ENCODE measurements at regions not wholly inside any gene's neighbourhood (a gene's known extent, or its start where the extent isn't known, plus 50 kb on each side); places are given as distances from the start of the nearest gene placed in this dataset.
"Not testable (repeated sequence)": the region's sequence is repeated elsewhere in the genome, so short reads cannot be mapped to it uniquely, and the experiment has no call there.

DNA sequence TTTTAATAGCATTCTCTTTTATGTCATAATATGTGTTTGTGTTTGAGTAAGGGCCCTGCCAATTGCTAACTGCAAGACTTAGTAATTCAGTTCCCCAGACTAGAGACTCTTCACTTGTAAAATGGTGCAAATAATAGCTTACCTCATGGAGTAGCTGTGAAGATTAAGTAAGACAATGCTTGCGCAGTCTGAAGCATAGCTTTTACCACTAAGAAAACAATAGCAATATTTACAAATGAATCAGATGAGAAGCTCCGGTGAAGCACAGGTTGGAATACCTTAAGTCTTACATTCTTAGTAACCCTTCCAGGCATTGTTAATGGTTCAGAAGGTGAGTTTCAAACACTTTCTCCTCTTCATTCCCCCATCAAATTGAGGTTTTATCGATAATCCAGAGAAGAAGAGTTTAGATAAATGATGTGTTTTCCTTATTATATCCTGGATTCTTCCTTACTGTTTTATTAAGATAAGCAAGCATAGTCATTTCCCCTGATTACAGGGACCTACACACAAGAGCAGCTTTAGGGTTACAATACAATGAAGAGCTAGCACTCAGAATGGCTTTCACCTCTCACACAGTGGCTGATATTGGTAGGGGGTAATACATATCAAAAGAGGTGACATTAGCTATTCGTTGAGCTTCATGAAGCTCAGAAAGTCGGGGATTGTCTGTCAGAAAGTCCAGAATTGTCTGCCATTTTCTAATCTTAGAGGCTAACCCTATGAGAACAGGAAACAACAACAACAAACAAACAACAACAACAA is 96.4 kb upstream of the EDIL3 start:
- DNase-seq (ENCODE audit: low spot score), result no peak

DNA sequence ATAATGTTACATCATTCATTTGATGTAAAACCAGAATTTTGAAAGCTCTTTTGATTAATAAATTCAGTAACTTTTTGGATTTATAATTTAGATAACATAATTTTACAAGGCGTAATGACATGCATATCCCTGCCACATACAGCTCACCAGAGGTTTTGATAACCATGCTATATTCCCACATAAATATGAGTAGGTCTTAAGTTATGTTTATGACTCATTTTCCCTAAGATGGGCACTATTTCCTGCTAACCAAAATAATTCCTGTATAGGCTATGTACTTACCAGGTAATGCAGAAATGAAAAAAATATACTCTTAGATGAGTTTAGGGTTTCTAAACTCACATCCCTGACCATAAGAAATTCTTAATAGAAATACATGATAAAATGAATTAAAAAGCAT is 93.9 kb upstream of the EDIL3 start:
- no peak for DNase-seq (ENCODE audit: low spot score)

DNA sequence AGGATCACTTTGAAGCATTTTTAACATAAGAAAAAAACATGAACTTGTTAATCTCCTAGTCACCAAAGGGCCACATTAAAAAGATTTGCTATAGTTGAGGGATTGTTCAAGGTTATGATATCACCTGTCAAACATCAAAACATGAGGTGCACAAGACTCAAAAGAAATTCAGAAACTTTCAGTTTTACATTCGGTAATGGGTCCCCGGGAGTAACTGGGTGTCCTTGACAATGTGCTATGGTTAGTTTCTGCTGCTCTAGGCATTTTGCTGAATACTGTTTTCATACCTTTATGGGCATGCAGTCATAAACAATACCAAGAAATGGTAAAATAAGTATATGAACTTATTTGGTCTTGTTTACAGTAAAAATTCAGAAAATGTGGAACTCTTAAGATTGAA is 92.8 kb upstream of the EDIL3 start:
- no peak for DNase-seq (ENCODE audit: low spot score)

DNA sequence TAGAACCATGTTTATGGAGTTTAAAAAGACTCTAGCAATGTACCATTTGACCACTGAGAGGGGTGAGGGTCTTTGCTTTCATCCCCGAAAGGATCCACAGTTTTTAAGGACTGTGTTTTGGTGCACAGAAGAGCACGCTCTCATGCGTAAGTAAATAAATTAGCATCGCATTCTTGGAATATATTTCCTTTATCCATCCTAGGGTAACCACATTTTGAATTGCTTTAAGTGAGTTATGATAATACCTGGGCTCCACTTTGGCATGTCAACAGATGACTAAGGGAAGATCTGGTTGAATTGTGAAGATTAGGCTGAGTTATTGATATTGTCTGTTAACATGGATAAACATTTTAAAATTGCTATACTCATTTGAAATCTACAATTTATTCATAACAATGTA is 89.4 kb upstream of the EDIL3 start:
- no peak for DNase-seq (ENCODE audit: low spot score)

DNA sequence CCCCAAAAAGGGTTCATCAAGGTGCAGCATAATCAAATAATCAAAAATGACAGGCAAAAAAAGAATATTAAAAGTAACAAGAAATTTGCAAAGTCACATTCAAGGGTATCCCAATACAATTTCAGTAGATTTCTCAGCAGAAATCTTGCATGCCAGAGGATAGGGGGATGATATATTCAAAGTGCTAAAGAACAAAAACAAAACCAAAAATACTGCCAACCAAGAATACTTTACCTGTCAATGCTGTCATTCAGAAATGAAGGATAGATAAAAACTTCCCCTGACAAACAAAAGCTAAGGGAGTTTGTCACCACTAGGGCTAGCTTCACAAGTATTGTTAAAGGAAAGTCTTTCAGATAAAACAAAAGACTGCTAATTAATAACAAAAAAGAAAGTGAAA is 68.7 kb upstream of the EDIL3 start:
- no peak for DNase-seq (ENCODE audit: low spot score)

DNA sequence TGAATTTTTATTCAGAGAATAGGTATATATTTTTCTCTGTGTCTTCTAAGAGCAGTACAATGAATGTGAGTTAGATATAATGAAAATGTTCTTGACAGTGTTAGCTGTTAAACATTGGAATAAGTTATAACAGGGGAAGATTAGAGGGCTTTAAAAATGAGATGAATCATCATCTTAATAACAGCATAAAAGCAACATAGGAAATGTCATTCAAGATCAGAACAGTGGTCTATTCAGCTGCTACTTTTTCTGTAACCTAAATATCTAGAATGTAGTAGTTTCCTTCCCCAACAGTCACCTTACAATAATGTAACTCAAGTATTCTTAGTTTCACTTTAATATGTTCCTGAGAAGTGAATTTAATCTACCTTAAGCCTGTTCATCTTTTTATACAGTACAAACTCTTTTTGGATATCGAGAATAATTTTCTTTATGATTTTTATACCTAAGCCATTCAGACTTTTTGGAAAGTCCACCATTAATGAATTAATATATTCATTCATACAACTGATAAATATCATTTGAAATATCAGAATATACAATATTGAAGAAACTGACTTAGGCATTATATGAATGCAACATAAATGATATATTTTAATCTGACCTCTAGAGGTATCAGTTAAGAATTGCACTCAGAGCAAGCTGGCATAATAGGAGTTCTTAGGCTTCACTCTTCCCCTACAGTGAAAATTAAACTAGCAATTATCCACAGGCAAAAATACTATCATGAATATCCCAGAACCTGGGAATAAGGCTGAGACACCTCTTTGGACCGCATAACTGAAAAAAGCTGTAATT is 66.1 kb upstream of the EDIL3 start:
- peak; percentile 12 for DNase-seq (ENCODE audit: low spot score)

DNA sequence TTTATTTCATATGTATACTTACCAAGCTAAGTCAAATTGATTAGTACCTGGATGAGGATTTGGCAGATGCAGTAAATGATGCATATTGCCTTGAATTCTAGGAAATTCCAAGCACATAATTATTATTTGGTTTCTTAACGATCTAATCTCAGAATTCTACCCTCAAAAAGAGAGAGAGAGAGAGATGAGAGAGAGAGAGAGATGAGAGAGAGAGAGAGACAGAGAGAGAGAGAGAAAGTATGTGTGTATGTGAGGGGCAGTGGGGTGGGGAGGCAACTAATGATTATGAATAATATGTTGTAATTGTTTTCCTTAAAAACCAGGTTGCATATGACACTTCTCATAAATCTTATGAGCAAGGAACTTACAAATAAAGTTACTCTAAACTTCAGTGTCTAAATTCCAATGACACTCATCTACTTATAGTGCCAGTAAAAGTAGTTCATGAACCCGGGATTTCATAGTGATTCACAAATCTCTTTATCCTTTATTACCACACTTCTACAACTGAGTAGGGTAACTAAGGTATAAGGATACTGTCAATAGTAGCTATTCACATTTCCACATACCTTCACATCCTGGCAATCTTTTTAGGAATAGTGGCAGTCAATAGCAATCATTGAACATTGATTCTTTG is 60.5 kb upstream of the EDIL3 start:
- no peak for DNase-seq (ENCODE audit: low spot score)

DNA sequence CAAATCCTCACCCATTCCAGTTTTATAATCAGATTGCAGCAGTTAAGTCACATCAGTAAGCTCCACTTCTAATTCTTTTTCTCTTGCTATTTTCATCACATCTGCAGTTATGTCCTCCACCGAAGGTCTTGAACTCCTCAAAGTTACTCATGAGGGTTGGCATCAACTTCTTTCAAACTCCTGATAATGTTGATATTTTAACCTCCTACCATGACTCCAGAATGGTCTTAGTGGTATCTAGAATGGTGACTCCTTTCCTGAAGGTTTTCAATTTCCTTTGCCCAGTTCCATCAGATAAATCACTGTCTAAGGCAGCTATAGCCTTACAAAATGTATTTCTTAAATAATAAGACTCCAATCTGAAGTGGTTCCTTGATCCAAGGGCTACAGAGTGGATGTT is 53.8 kb upstream of the EDIL3 start:
- DNase-seq (ENCODE audit: low spot score), result no peak

DNA sequence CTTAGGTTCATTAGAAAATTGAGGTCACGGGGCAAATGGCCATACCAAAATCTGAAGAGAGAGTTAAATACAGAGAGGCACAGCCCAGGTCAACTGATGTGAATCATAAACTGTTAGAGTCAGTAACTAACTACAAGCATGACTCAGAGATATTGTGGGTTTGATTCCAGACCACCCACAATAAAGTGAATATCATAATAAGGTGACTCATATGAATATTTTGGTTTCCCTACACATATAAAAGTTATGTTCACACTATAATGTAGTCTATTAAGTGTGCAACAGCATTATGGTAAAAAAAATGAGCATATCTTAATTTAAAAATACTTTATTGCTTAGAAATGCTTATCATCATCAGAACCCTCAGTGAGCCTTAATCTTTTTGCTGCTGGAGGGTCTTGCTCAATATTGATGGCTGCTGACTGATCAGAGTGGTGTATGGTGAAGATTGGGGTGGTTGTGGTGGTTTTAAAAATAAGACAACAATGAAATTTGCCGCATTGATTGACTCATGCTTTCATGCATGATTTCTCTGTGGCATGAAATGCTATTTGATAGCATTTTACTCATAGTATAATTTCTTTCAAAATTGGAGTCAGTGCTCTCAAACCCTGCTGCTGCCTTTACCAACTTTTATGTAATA is 53.1 kb upstream of the EDIL3 start:
- no peak for DNase-seq (ENCODE audit: low spot score)

DNA sequence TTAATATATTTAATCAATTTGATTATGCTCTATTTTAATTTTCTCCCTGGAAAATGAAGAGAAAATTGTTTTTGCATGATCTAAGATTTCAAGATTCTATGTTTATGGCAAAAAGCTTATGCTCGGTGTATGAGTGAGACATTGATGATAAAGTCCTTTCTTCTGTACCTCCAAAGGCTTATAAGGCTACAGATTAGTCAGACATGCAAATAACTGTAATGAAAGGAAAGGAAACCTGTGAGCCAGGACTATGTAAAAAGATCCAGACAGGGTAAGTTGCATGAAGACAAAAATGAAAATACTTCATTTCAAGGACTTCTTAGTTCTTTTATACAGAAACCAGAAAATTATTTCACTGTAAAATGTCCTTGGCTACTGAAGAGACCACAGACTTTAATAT is 52.2 kb upstream of the EDIL3 start:
- DNase-seq (ENCODE audit: low spot score), result no peak

DNA sequence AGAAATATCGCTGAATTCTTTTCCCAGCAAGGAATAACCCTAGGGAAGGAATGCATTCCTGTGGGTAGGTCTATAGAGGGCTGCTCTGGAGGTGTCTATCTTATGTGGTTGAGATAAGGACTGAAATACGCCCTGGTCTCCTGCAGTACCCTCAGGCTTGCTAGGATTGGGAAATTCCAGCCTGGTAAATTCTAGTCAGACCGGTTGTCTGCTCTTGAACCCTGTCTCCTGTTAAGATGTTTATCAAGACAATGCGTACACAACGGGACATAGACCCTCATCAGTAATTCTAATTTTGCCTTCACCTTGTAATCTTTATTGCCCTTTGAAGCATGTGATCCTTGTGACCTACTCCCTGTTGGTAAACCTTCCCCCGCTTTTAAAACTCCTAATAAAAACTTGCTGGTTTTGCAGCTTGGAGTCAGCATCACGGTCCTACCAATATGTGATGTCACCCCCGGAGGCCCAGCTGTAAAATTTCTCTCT is 51.2 kb upstream of the EDIL3 start:
- not testable (repeated sequence) for DNase-seq (ENCODE audit: low spot score)
